ENCODE measurements at regions not wholly inside any gene's neighbourhood (a gene's known extent, or its start where the extent isn't known, plus 50 kb on each side); places are given as distances from the start of the nearest gene placed in this dataset.

DNA sequence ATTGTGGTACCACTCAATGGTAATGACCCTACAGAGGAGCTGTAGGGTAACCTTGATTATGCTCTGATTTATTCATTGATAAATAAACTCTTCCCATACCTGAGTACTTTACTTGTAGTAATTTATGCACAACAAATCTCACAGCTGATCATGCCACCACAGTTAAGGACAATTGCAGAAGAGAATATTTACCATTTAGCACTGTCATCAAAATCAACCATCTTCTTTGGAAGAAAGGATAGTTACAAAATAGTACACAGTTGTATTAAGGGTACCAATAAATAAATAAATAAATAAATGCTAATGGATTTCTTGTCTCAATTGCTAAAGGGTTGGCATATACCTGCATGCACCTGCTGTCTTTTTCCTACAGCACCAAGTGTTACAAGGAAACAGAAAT lies 97.6 kb upstream of the PDE1C start:
- Mint-ChIP-seq H3K4me1 (ENCODE audit: unreplicated experiment) (no peaks in the 10 kb centered on the region), H3K27ac (no peak overlapping the region), H3K9me3 (no peaks in the 10 kb centered on the region), H3K4me3 (no peak overlapping the region), H3K27me3 (peaks cover 21% of the 10 kb centered on the region), H3K36me3 (no peaks in the 10 kb centered on the region)
- no peak for DNase-seq (ENCODE audit: extremely low spot score, unreplicated experiment)
- no peak for TF ChIP-seq CTCF (conservative IDR thresholded peaks at IDR 0.05)

GRCh38 chr7:32167256-32167655 lies 97.0 kb upstream of the PDE1C start:
- no peak for DNase-seq (ENCODE audit: extremely low spot score, unreplicated experiment)
- H3K27me3 Mint-ChIP-seq = peaks cover 20% of the 10 kb centered on the region
- H3K4me3 Mint-ChIP-seq = no peak overlapping the region
- no peak overlapping the region for H3K27ac Mint-ChIP-seq
- no peak for TF ChIP-seq CTCF (conservative IDR thresholded peaks at IDR 0.05)
- H3K36me3 Mint-ChIP-seq = no peaks in the 10 kb centered on the region
- no peaks in the 10 kb centered on the region for H3K9me3 Mint-ChIP-seq
- no peaks in the 10 kb centered on the region for H3K4me1 Mint-ChIP-seq (ENCODE audit: unreplicated experiment)

- no peaks in the 10 kb centered on the region for H3K9me3 Mint-ChIP-seq
- no peak overlapping the region for H3K4me3 Mint-ChIP-seq
- peaks cover 11% of the 10 kb centered on the region for H3K27me3 Mint-ChIP-seq
- DNase-seq (ENCODE audit: extremely low spot score, unreplicated experiment) = no peak
- no peaks in the 10 kb centered on the region for H3K4me1 Mint-ChIP-seq (ENCODE audit: unreplicated experiment)
- peak overlapping the region; percentile 32 for H3K27ac Mint-ChIP-seq
- H3K36me3 Mint-ChIP-seq = no peaks in the 10 kb centered on the region
- TF ChIP-seq CTCF (conservative IDR thresholded peaks at IDR 0.05) = peak; percentile 66
Measured at GRCh38 chr7:32164341-32164996, 94.3 kb upstream of the PDE1C start.

GRCh38 chr7:32163896-32164295 lies 93.7 kb upstream of the PDE1C start:
- no peak overlapping the region for H3K27ac Mint-ChIP-seq
- no peak for DNase-seq (ENCODE audit: extremely low spot score, unreplicated experiment)
- H3K27me3 Mint-ChIP-seq = peaks cover 12% of the 10 kb centered on the region

GRCh38 chr7:32163141-32163806 lies 93.1 kb upstream of the PDE1C start:
- Mint-ChIP-seq H3K4me1 (ENCODE audit: unreplicated experiment) (no peaks in the 10 kb centered on the region), H3K36me3 (no peaks in the 10 kb centered on the region)

More at GRCh38 chr7:32163896-32164295, 93.7 kb upstream of the PDE1C start:
- Mint-ChIP-seq H3K4me3 (no peak overlapping the region), H3K4me1 (ENCODE audit: unreplicated experiment) (no peaks in the 10 kb centered on the region), H3K36me3 (no peaks in the 10 kb centered on the region), H3K9me3 (no peaks in the 10 kb centered on the region)
- no peak for TF ChIP-seq CTCF (conservative IDR thresholded peaks at IDR 0.05)

More at GRCh38 chr7:32163141-32163806, 93.1 kb upstream of the PDE1C start:
- no peak for DNase-seq (ENCODE audit: extremely low spot score, unreplicated experiment)
- no peaks in the 10 kb centered on the region for H3K9me3 Mint-ChIP-seq
- H3K27me3 Mint-ChIP-seq = peaks cover 9% of the 10 kb centered on the region
- H3K27ac Mint-ChIP-seq = no peak overlapping the region
- no peak overlapping the region for H3K4me3 Mint-ChIP-seq
- no peak for TF ChIP-seq CTCF (conservative IDR thresholded peaks at IDR 0.05)
